ENCODE measurements at regions not wholly inside any gene's neighbourhood (a gene's known extent, or its start where the extent isn't known, plus 50 kb on each side); places are given as distances from the start of the nearest gene placed in this dataset.

GRCh38 chr4:144283526-144283925, 143.0 kb upstream of the GYPA start:
- TF ChIP-seq EZH2 (IDR thresholded peaks at IDR 0.05; ENCODE audit: insufficient read depth, poor library complexity, severe bottlenecking) (no peak), EZH2phosphoT487 (IDR thresholded peaks at IDR 0.05; ENCODE audit: insufficient read depth, low read depth) (no peak)
